ENCODE measurements at regions not wholly inside any gene's neighbourhood (a gene's known extent, or its start where the extent isn't known, plus 50 kb on each side); places are given as distances from the start of the nearest gene placed in this dataset.

DNA sequence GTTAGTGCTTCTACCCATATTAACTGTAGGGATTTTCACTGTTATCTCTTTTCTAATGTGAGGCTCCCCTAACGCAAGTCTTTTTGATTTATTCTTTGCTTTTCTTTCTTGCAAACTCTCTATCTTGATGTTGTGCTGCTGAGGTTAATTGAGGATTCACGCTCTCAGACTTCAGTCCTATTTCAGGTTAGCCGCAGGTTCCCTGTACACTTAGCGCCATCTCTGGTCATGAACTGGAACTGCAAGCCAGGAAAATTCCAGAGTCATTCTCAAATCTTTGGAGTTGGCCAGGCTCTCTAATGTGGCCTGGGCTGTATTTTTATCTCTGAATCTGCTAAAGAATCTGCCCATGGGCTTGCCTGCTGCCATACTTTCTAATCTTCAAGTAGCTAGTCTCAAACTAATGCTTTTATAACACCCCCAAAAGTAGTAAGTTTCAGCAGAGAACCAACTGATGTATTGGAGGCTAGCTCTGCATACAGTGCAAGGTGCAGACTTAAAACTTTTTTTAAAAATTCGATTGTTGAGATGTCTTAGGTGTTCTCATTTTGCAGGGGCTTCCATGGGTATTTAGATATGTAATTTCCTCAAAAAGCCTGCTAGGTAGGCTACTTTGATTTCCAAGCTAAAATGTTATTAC, 91.1 kb upstream of the OPRM1 start:
- no peak for TF ChIP-seq EZH2 (IDR thresholded peaks at IDR 0.05; ENCODE audit: low read depth, low read length, severe bottlenecking)
- TF ChIP-seq HDAC6 (IDR thresholded peaks at IDR 0.05; ENCODE audit: low read depth, low read length), result no peak
- TF ChIP-seq TAF1 (IDR thresholded peaks at IDR 0.05; ENCODE audit: low read depth, low read length), result no peak
